Common myeloid progenitor, CD34-positive (primary cell): ENCODE measurements at regions not wholly inside any gene's neighbourhood (a gene's known extent, or its start where the extent isn't known, plus 50 kb on each side); places are given as distances from the start of the nearest gene placed in this dataset.

Source experiments
- CTCF ChIA-PET: fragments of 350-600 bp; sonication (Branson Sonifier 250); formaldehyde crosslinking; loops from one replicate; lab custom pipeline; 2021; ENCODE audit warnings: antibody characterized with exemption; lab: Charles Lee
- POLR2A ChIA-PET: fragments of 350-600 bp; sonication (Branson Sonifier 250); formaldehyde crosslinking; loops from one replicate; lab custom pipeline; 2021; ENCODE audit warnings: antibody characterized with exemption; lab: Charles Lee
- DNase-seq, 3 donors: peaks; one replicate each; pipeline versions ENCODE4 v3.0.0 to v3.0.0-alpha.2; 2013
- H3K27ac ChIP-seq, 2 experiments: 1 replicate in 1 of 2; 2 replicates in 1 of 2; pipeline ENCODE4 v1.7.0; 2013; ENCODE audit warnings: inconsistent platforms in 2 of 2, low read length in 2 of 2, mild to moderate bottlenecking in 2 of 2, low read depth in 1 of 2, moderate library complexity in 1 of 2; ENCODE audit not compliant: severe bottlenecking in 2 of 2, insufficient read depth in 1 of 2, poor library complexity in 1 of 2
- H3K27me3 ChIP-seq, 5 experiments: replicated peaks in 2 of 5; 1 replicate in 3 of 5; 2 replicates in 2 of 5; pipeline versions ENCODE4 v1.6.1 to v1.7.0; 2013; ENCODE audit warnings: low read length in 4 of 5, mild to moderate bottlenecking in 2 of 5, moderate library complexity in 2 of 5, inconsistent platforms in 1 of 5; ENCODE audit not compliant: insufficient read depth in 5 of 5, control insufficient read depth in 4 of 5
- H3K36me3 ChIP-seq, 4 experiments: 1 replicate in 2 of 4; 2 replicates in 2 of 4; pipeline versions ENCODE4 v1.6.1 to v1.7.0; 2013; ENCODE audit warnings: low read length in 3 of 4, control low read depth in 1 of 4, mild to moderate bottlenecking in 1 of 4; ENCODE audit not compliant: control insufficient read depth in 4 of 4, insufficient read depth in 4 of 4
- H3K4me1 ChIP-seq, 4 experiments: 1 replicate in 3 of 4; 2 replicates in 1 of 4; pipeline versions ENCODE4 v1.6.1 to v1.7.1; 2013; ENCODE audit warnings: low read length in 3 of 4, mild to moderate bottlenecking in 3 of 4, control low read depth in 1 of 4, inconsistent platforms in 1 of 4, moderate library complexity in 1 of 4; ENCODE audit not compliant: control insufficient read depth in 4 of 4, insufficient read depth in 4 of 4; ENCODE audit errors: control extremely low read depth in 1 of 4
- H3K4me3 ChIP-seq, 7 experiments: 1 replicate in 4 of 7; 2 replicates in 3 of 7; pipeline versions ENCODE4 v1.5.1 to v1.7.0; 2013; ENCODE audit warnings: mild to moderate bottlenecking in 7 of 7, low read length in 6 of 7, moderate library complexity in 6 of 7, inconsistent platforms in 2 of 7, low read depth in 2 of 7, control low read depth in 1 of 7; ENCODE audit not compliant: insufficient read depth in 4 of 7, control insufficient read depth in 1 of 7; ENCODE audit errors: extremely low read depth in 1 of 7
- H3K9me3 ChIP-seq, 5 experiments: 1 replicate in 4 of 5; 2 replicates in 1 of 5; pipeline versions ENCODE4 v1.6.1 to v1.7.1; 2013; ENCODE audit warnings: low read length in 4 of 5, mild to moderate bottlenecking in 2 of 5, inconsistent platforms in 1 of 5, low read depth in 1 of 5, moderate library complexity in 1 of 5; ENCODE audit not compliant: control insufficient read depth in 4 of 5, insufficient read depth in 2 of 5; ENCODE audit errors: control extremely low read depth in 1 of 5
- WGBS: methylation state at CpG from one replicate; pipeline ENCODE4 v1.1.5; 2013; ENCODE audit not compliant: insufficient coverage; 5-methylcytosine and 5-hydroxymethylcytosine counted together

- no peak overlapping the region for H3K27ac ChIP-seq
- H3K9me3 ChIP-seq, result no peaks in the 10 kb centered on the region
- peaks cover 0 to 59% (median 2%) of the 10 kb centered on the region in 5 experiments for H3K27me3 ChIP-seq
- ChIA-PET CTCF (no interaction called here), POLR2A (no interaction called here)
- H3K4me1 ChIP-seq, result peaks cover 0 to 31% (median 10%) of the 10 kb centered on the region in 4 experiments
- H3K4me3 ChIP-seq, result peak overlapping the region in 2 of 7 experiments; percentile 6 to 23
- WGBS, result 36% methylated on average over 14 of the region's 20 CpGs
- no peaks in the 10 kb centered on the region for H3K36me3 ChIP-seq
- peak in 2 of 3 donors; percentile 59 to 69 for DNase-seq
These were observed 63.0 kb downstream of the INSIG1 start for GRCh38 chr7:155360495-155361345.

GRCh38 chr7:155361346-155361680 lies 63.6 kb downstream of the INSIG1 start:
- CTCF ChIA-PET, result interaction anchor here (1.0 to 1.9 kb wide), 3 partner anchors 11 to 156 kb away, joined by 3 to 8 read pairs (median 3); no protein-coding TSS in a partner anchor
- WGBS, result 64% methylated on average over 12 of the region's 12 CpGs

GRCh38 chr7:155361947-155362346 lies 64.3 kb downstream of the INSIG1 start:
- ChIA-PET POLR2A (no interaction called here), CTCF (interaction anchor here (1.0 to 1.9 kb wide), 4 partner anchors 9 to 157 kb away, joined by 3 to 8 read pairs (median 4); no protein-coding TSS in a partner anchor)
- peaks cover 0 to 30% (median 10%) of the 10 kb centered on the region in 4 experiments for H3K4me1 ChIP-seq
- no peak overlapping the region for H3K27ac ChIP-seq
- peaks cover 0 to 58% (median 2%) of the 10 kb centered on the region in 5 experiments for H3K27me3 ChIP-seq
- DNase-seq, result no peak
- 98% methylated on average over 5 of the region's 7 CpGs for WGBS
- no peak overlapping the region for H3K4me3 ChIP-seq
- H3K9me3 ChIP-seq, result no peaks in the 10 kb centered on the region
- H3K36me3 ChIP-seq, result no peaks in the 10 kb centered on the region

More at GRCh38 chr7:155361346-155361680, 63.6 kb downstream of the INSIG1 start:
- Histone ChIP-seq H3K4me3 (no peak overlapping the region), H3K27me3 (peaks cover 0 to 59% (median 2%) of the 10 kb centered on the region in 5 experiments), H3K9me3 (no peaks in the 10 kb centered on the region), H3K36me3 (no peaks in the 10 kb centered on the region), H3K27ac (no peak overlapping the region), H3K4me1 (peaks cover 0 to 31% (median 10%) of the 10 kb centered on the region in 4 experiments)
- no peak for DNase-seq
- POLR2A ChIA-PET, result no interaction called here

GRCh38 chr7:155362380-155363145 lies 64.9 kb downstream of the INSIG1 start:
- H3K9me3 ChIP-seq, result no peaks in the 10 kb centered on the region
- ChIA-PET POLR2A (interaction anchor here (0.6 kb wide), 1 partner anchor 65 kb away, joined by 4 read pairs; no protein-coding TSS in a partner anchor), CTCF (interaction anchor here (0.8 to 1.9 kb wide), 5 partner anchors 10 to 157 kb away, joined by 3 to 8 read pairs (median 3); no protein-coding TSS in a partner anchor)
- peaks cover 0 to 25% (median 10%) of the 10 kb centered on the region in 4 experiments for H3K4me1 ChIP-seq
- 83% methylated on average over 8 of the region's 11 CpGs for WGBS
- H3K27me3 ChIP-seq, result peaks cover 0 to 52% (median 2%) of the 10 kb centered on the region in 5 experiments
- H3K36me3 ChIP-seq, result no peaks in the 10 kb centered on the region
- DNase-seq, result no peak
- H3K27ac ChIP-seq, result no peak overlapping the region
- H3K4me3 ChIP-seq, result no peak overlapping the region

GRCh38 chr7:155363146-155363539 lies 65.5 kb downstream of the INSIG1 start:
- DNase-seq, result no peak
- ChIA-PET POLR2A (interaction anchor here (0.6 kb wide), 1 partner anchor 66 kb away, joined by 4 read pairs; no protein-coding TSS in a partner anchor), CTCF (interaction anchor here (0.8 to 2.1 kb wide), 4 partner anchors 9 to 41 kb away, joined by 3 to 8 read pairs (median 4); no protein-coding TSS in a partner anchor)
- no peaks in the 10 kb centered on the region for H3K36me3 ChIP-seq
- H3K27ac ChIP-seq, result no peak overlapping the region
- no peak overlapping the region for H3K4me3 ChIP-seq
- H3K9me3 ChIP-seq, result no peaks in the 10 kb centered on the region
- H3K4me1 ChIP-seq, result peaks cover 0 to 19% (median 9%) of the 10 kb centered on the region in 4 experiments
- WGBS, result 98% methylated on average over 9 of the region's 9 CpGs
- H3K27me3 ChIP-seq, result peaks cover 0 to 46% (median 2%) of the 10 kb centered on the region in 5 experiments

GRCh38 chr7:155363852-155364600 lies 66.3 kb downstream of the INSIG1 start:
- peaks cover 0 to 16% (median 7%) of the 10 kb centered on the region in 4 experiments for H3K4me1 ChIP-seq
- POLR2A ChIA-PET, result no interaction called here
- H3K27ac ChIP-seq, result no peak overlapping the region
- 83% methylated on average over 19 of the region's 20 CpGs for WGBS
- no peak for DNase-seq
- no peaks in the 10 kb centered on the region for H3K9me3 ChIP-seq
- CTCF ChIA-PET, result interaction anchor here (1.4 to 2.1 kb wide), 3 partner anchors 12 to 450 kb away, joined by 4 to 6 read pairs (median 4); no protein-coding TSS in a partner anchor
- no peak overlapping the region for H3K4me3 ChIP-seq
- H3K27me3 ChIP-seq, result peaks cover 0 to 43% (median 2%) of the 10 kb centered on the region in 5 experiments
- no peaks in the 10 kb centered on the region for H3K36me3 ChIP-seq
